Transverse colon (tissue), 4 donors: ENCODE measurements at regions not wholly inside any gene's neighbourhood (a gene's known extent, or its start where the extent isn't known, plus 50 kb on each side); places are given as distances from the start of the nearest gene placed in this dataset.

Experiments
- DNase-seq: peaks from one replicate; pipeline ENCODE4 v3.0.0-alpha.2; 2019
- H3K27ac ChIP-seq, 4 donors: fragments of 200-600 bp; sonication (generic); 2 replicates each; pipeline ENCODE4 v1.5.1; 2016 to 2018; ENCODE audit warnings: inconsistent platforms in 4 of 4
- H3K27me3 ChIP-seq: fragments of 200-600 bp; sonication (generic); 2 replicates; pipeline ENCODE4 v1.5.1; 2017; ENCODE audit warnings: inconsistent platforms
- H3K36me3 ChIP-seq, 4 donors: fragments of 200-600 bp; sonication (generic); 2 replicates each; pipeline ENCODE4 v1.5.1; 2017 to 2019; ENCODE audit warnings: inconsistent platforms in 4 of 4
- H3K4me1 ChIP-seq, 4 donors: fragments of 200-600 bp; sonication (generic); 2 replicates each; pipeline ENCODE4 v1.5.1; 2017 to 2020; ENCODE audit warnings: inconsistent platforms in 4 of 4
- H3K4me3 ChIP-seq, 4 donors: fragments of 200-600 bp; sonication (generic); 1 replicate in 1 of 4; 2 replicates in 3 of 4; pipeline versions ENCODE4 v1.5.1 to v1.6.1; 2017 to 2019; ENCODE audit warnings: inconsistent platforms in 4 of 4
- H3K9me3 ChIP-seq, 2 donors: fragments of 200-600 bp; sonication (generic); 2 replicates each; pipeline ENCODE4 v1.5.1; 2017 to 2019; ENCODE audit warnings: inconsistent platforms in 2 of 2
- EP300 ChIP-seq: sonication (generic); formaldehyde crosslinking; IDR thresholded peaks from one replicate; pipeline ENCODE4 v1.6.1; 2017; ENCODE audit warnings: antibody characterized with exemption, low read depth
- POLR2A ChIP-seq: fragments of 450-650 bp; IDR thresholded peaks from one replicate; pipeline ENCODE4 v1.6.1; 2016; ENCODE audit warnings: antibody characterized with exemption, mild to moderate bottlenecking, moderate library complexity
- POLR2AphosphoS5 ChIP-seq, 3 donors: sonication (generic); formaldehyde crosslinking; IDR thresholded peaks; one replicate each; pipeline ENCODE4 v1.6.1; 2016; ENCODE audit warnings: antibody characterized with exemption in 3 of 3
- WGBS, 2 donors: methylation state at CpG; one replicate each; pipeline ENCODE4 v1.1.5; 2018; ENCODE audit warnings: low coverage in 1 of 2; 5-methylcytosine and 5-hydroxymethylcytosine counted together
- in situ Hi-C, 4 donors: fragments of 200-750 bp; cut with MboI; loops; one replicate each; pipeline versions ENCODE4 v1.15.0 to v1.15.1; 2017; ENCODE audit warnings: low sequenced_read_pairs in 3 of 4, low pct_ligation_motif_present in 1 of 4, low pct_unique_long_range_greater_than_20kb in 1 of 4
- intact Hi-C: fragments of 100-400 bp; cut with DNase I; formaldehyde crosslinking; loops from one replicate; pipeline ENCODE4 v1.15.1; 2023; ENCODE audit warnings: low total_unique reads
- TF ChIP-seq, protein P1 (sequence below), 5 experiments: fragments of 200-600 bp in 3 of 5; fragments of 450-650 bp in 2 of 5; sonication (generic) in 3 of 5; IDR thresholded peaks; 1 replicate in 2 of 5; 2 replicates in 3 of 5; pipeline ENCODE4 v1.5.1; 2016 to 2017; ENCODE audit warnings: antibody characterized with exemption in 5 of 5, inconsistent platforms in 3 of 5, mild to moderate bottlenecking in 2 of 5, moderate library complexity in 1 of 5

DNA sequence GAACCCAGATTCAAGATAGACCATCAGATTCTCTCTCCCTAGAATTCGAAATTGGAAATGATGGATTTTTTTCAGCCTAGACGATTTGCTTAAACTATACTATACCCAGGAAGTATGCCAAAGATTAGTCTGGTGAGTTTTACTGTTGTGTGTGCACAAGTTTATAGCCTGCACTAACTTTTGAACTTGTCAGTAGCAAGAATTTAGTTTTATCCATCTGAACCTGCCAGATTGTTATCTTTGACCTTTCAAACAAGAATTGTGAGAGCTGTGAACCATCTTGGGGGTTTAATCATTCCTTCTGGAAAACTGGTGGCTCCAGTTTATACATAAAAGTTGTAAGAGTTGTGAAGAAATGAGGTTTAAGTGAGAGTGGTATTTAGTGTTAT is 243.5 kb upstream of the DAAM1 start:
- TF ChIP-seq POLR2AphosphoS5 (IDR thresholded peaks at IDR 0.05) (no peak), EP300 (no peak), POLR2A (no peak)
- TF ChIP-seq, protein P1, sequence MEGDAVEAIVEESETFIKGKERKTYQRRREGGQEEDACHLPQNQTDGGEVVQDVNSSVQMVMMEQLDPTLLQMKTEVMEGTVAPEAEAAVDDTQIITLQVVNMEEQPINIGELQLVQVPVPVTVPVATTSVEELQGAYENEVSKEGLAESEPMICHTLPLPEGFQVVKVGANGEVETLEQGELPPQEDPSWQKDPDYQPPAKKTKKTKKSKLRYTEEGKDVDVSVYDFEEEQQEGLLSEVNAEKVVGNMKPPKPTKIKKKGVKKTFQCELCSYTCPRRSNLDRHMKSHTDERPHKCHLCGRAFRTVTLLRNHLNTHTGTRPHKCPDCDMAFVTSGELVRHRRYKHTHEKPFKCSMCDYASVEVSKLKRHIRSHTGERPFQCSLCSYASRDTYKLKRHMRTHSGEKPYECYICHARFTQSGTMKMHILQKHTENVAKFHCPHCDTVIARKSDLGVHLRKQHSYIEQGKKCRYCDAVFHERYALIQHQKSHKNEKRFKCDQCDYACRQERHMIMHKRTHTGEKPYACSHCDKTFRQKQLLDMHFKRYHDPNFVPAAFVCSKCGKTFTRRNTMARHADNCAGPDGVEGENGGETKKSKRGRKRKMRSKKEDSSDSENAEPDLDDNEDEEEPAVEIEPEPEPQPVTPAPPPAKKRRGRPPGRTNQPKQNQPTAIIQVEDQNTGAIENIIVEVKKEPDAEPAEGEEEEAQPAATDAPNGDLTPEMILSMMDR (IDR thresholded peaks at IDR 0.05) = no peak

DNA sequence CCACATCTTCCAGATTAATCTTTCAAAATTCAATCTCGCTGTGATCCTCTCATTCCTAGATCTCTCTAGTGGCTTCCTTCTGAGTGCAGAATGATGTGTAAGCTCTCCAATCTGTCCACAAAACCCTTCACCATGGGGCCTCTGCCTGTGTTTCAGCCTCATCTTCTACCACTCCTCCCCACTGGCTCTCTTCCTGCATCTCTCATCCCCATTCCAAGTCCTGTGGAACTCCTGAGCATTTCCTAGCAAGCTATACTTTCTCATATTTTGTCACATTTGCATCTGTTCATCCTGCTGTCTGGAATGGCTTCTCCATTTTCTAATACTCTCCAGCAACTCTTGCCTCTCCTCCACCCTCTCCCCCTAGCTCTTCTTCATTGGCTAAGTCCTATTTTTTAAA is 242.0 kb upstream of the DAAM1 start:
- in situ Hi-C loops (no loop called here), intact Hi-C loops (no loop called here)
- no peaks in the 10 kb centered on the region for H3K9me3 ChIP-seq
- no peak for DNase-seq
- no peaks in the 10 kb centered on the region for H3K27me3 ChIP-seq
- no peak overlapping the region for H3K4me3 ChIP-seq
- WGBS, 2 donors = 82 to 88% methylated on average over 1 of the region's 1 CpG
- TF ChIP-seq POLR2AphosphoS5 (IDR thresholded peaks at IDR 0.05) = no peak
- TF ChIP-seq, protein P1 (IDR thresholded peaks at IDR 0.05) = no peak
- TF ChIP-seq POLR2A = no peak
- no peak for TF ChIP-seq EP300
- no peaks in the 10 kb centered on the region for H3K36me3 ChIP-seq
- H3K27ac ChIP-seq = no peak overlapping the region
- peaks cover 0 to 30% (median 0%) of the 10 kb centered on the region in 4 donors for H3K4me1 ChIP-seq

More for the DNA sequence above, 243.5 kb upstream of the DAAM1 start:
- H3K36me3 ChIP-seq = no peaks in the 10 kb centered on the region
- peaks cover 0 to 30% (median 0%) of the 10 kb centered on the region in 4 donors for H3K4me1 ChIP-seq
- peak overlapping the region; percentile 2 to 40 (median 20) for H3K27ac ChIP-seq
- H3K4me3 ChIP-seq = no peak overlapping the region
- intact Hi-C loops (no loop called here), in situ Hi-C loops (no loop called here)
- WGBS, 2 donors = 0 to 25% methylated on average over 2 of the region's 2 CpGs
- no peaks in the 10 kb centered on the region for H3K9me3 ChIP-seq
- no peaks in the 10 kb centered on the region for H3K27me3 ChIP-seq
- DNase-seq = no peak

DNA sequence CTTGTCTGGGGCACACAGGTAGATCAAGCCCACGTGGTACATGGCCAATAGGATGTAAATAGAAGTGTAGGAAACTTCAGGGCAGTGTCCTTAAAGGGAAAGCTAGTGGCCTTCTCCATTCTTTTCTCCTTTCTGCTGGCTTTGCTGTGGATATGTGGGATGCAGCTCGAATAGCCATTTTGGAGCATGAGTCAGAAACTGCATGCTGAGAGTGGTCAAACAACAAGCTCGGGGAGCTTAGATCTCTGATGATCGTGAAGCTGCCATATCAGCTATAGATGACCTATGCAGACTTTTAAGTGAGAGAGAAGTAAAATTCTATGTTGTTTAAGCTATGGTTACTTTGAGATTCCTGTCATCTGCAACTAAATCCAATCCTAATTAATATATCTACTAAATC is 241.3 kb upstream of the DAAM1 start:
- H3K36me3 ChIP-seq = no peaks in the 10 kb centered on the region
- no peaks in the 10 kb centered on the region for H3K27me3 ChIP-seq
- DNase-seq = no peak
- in situ Hi-C loops (no loop called here), intact Hi-C loops (no loop called here)
- WGBS, 2 donors = 73 to 74% methylated on average over 4 of the region's 4 CpGs
- H3K4me3 ChIP-seq = no peak overlapping the region
- H3K4me1 ChIP-seq = peaks cover 0 to 24% (median 0%) of the 10 kb centered on the region in 4 donors
- H3K27ac ChIP-seq = no peak overlapping the region
- H3K9me3 ChIP-seq = no peaks in the 10 kb centered on the region
- TF ChIP-seq POLR2AphosphoS5 (IDR thresholded peaks at IDR 0.05) (no peak), POLR2A (no peak), EP300 (no peak)
- TF ChIP-seq, protein P1 (IDR thresholded peaks at IDR 0.05) = no peak

DNA sequence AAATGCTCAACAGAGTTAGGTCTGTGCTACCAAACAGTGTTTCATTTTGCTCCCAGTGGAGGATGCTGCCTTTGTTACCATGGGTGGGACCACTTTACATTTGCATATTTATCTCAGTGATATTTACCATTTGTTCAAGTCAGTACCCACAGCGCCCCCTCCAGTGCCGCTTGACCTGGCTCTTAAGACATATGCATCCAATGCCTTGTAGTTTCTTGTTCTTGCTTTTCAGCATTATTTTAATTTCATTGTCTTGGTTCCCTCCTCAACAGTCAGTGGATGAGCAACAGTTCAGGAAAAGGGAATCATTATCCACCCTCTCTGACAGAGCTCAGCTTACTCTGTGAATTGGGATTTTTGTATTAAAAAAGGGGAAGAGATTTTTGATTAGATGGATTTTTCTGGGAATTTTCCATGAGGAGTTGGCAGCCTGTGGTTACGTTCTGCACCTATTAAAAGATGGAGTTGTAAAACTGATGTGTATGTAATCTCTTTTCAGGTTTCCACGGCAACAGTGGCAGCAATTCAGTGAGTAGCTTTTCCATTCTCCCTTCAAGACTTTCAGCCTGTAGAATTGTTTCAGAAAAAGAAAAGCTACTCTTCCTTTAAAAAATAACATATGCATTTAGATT is 240.5 kb upstream of the DAAM1 start:
- no peak for DNase-seq
- intact Hi-C loops (no loop called here), in situ Hi-C loops (no loop called here)
- WGBS, 2 donors = 57 to 75% methylated on average over 2 to 4 of the region's 4 CpGs
- H3K9me3 ChIP-seq = no peaks in the 10 kb centered on the region
- no peak overlapping the region for H3K4me3 ChIP-seq
- TF ChIP-seq POLR2A (no peak), EP300 (no peak), POLR2AphosphoS5 (IDR thresholded peaks at IDR 0.05) (no peak)
- TF ChIP-seq, protein P1 (IDR thresholded peaks at IDR 0.05) = no peak
- H3K4me1 ChIP-seq = peaks cover 0 to 24% (median 0%) of the 10 kb centered on the region in 4 donors
- no peaks in the 10 kb centered on the region for H3K27me3 ChIP-seq
- H3K36me3 ChIP-seq = no peaks in the 10 kb centered on the region
- H3K27ac ChIP-seq = no peak overlapping the region
